ENCODE measurements at regions not wholly inside any gene's neighbourhood (a gene's known extent, or its start where the extent isn't known, plus 50 kb on each side); places are given as distances from the start of the nearest gene placed in this dataset.
A peak's percentile ranks its signal among the peaks of the same experiment; 100 is the strongest.

GRCh38 chr16:5932906-5933305 is 835.3 kb upstream of the EEF2KMT start:
- no peak for TF ChIP-seq POLR2A (IDR thresholded peaks at IDR 0.05)
- TF ChIP-seq CTCF (IDR thresholded peaks at IDR 0.05): no peak
- Histone ChIP-seq H3K4me3 (no peak overlapping the region), H3K4me1 (no peaks in the 10 kb centered on the region), H3K27me3 (no peaks in the 10 kb centered on the region), H3K27ac (no peak overlapping the region), H3K9me3 (peaks cover 0 to 3% (median 0%) of the 10 kb centered on the region in 4 donors), H3K36me3 (no peaks in the 10 kb centered on the region)
- no peak for DNase-seq

- no peaks in the 10 kb centered on the region for H3K27me3 ChIP-seq
- peaks cover 0 to 4% (median 0%) of the 10 kb centered on the region in 4 donors for H3K9me3 ChIP-seq
- DNase-seq: no peak
- no peaks in the 10 kb centered on the region for H3K36me3 ChIP-seq
- TF ChIP-seq POLR2A (IDR thresholded peaks at IDR 0.05): no peak
- no peak for TF ChIP-seq CTCF (IDR thresholded peaks at IDR 0.05)
- no peak overlapping the region for H3K27ac ChIP-seq
- H3K4me1 ChIP-seq: no peaks in the 10 kb centered on the region
- H3K4me3 ChIP-seq: no peak overlapping the region
Observed at GRCh38 chr16:5928476-5929065, 831.0 kb upstream of the EEF2KMT start.

GRCh38 chr16:5925850-5926249 is 828.3 kb upstream of the EEF2KMT start:
- DNase-seq: no peak
- H3K4me1 ChIP-seq: no peaks in the 10 kb centered on the region
- peaks cover 0 to 4% (median 0%) of the 10 kb centered on the region in 4 donors for H3K9me3 ChIP-seq
- H3K27ac ChIP-seq: no peak overlapping the region
- H3K27me3 ChIP-seq: no peaks in the 10 kb centered on the region
- TF ChIP-seq CTCF (IDR thresholded peaks at IDR 0.05) (no peak), POLR2A (IDR thresholded peaks at IDR 0.05) (no peak)
- H3K4me3 ChIP-seq: no peak overlapping the region
- H3K36me3 ChIP-seq: no peaks in the 10 kb centered on the region

- no peak for DNase-seq
- Histone ChIP-seq H3K9me3 (peaks cover 0 to 4% (median 0%) of the 10 kb centered on the region in 4 donors), H3K36me3 (no peaks in the 10 kb centered on the region), H3K4me3 (no peak overlapping the region), H3K27ac (no peak overlapping the region), H3K4me1 (no peaks in the 10 kb centered on the region), H3K27me3 (no peaks in the 10 kb centered on the region)
- no peak for TF ChIP-seq POLR2A (IDR thresholded peaks at IDR 0.05)
- TF ChIP-seq CTCF (IDR thresholded peaks at IDR 0.05): no peak
Observed at GRCh38 chr16:5922686-5923085, 825.1 kb upstream of the EEF2KMT start.

- no peak overlapping the region for H3K4me3 ChIP-seq
- H3K9me3 ChIP-seq: no peaks in the 10 kb centered on the region
- peak overlapping the region in 1 of 4 donors; percentile 25 for H3K27ac ChIP-seq
- no peak for TF ChIP-seq POLR2A (IDR thresholded peaks at IDR 0.05)
- peak in 2 of 6 experiments; percentile 18 to 27 for TF ChIP-seq CTCF (IDR thresholded peaks at IDR 0.05)
- no peaks in the 10 kb centered on the region for H3K36me3 ChIP-seq
- H3K27me3 ChIP-seq: no peaks in the 10 kb centered on the region
- H3K4me1 ChIP-seq: no peaks in the 10 kb centered on the region
- DNase-seq: peak in 1 of 3 donors; percentile 51
Observed at GRCh38 chr16:5918567-5919130, 821.1 kb upstream of the EEF2KMT start.
